WI38 (cell line): ENCODE measurements at regions not wholly inside any gene's neighbourhood (a gene's known extent, or its start where the extent isn't known, plus 50 kb on each side); places are given as distances from the start of the nearest gene placed in this dataset.

ENCODE experiments used
- H3K4me3 ChIP-seq: 2 replicates; pipeline ENCODE4 v1.5.1; 2011; ENCODE audit warnings: low read depth, mild to moderate bottlenecking, control low read depth, low read length
- TF ChIP-seq, protein P1 (sequence below): IDR thresholded peaks from 2 replicates; pipeline ENCODE4 v1.5.1; 2012; ENCODE audit warnings: low read depth, mild to moderate bottlenecking, control low read depth, low read length

GRCh38 chr12:92560713-92561542 is 141.9 kb upstream of the PLEKHG7 start:
- H3K4me3 ChIP-seq: no peak overlapping the region
- TF ChIP-seq, protein P1, sequence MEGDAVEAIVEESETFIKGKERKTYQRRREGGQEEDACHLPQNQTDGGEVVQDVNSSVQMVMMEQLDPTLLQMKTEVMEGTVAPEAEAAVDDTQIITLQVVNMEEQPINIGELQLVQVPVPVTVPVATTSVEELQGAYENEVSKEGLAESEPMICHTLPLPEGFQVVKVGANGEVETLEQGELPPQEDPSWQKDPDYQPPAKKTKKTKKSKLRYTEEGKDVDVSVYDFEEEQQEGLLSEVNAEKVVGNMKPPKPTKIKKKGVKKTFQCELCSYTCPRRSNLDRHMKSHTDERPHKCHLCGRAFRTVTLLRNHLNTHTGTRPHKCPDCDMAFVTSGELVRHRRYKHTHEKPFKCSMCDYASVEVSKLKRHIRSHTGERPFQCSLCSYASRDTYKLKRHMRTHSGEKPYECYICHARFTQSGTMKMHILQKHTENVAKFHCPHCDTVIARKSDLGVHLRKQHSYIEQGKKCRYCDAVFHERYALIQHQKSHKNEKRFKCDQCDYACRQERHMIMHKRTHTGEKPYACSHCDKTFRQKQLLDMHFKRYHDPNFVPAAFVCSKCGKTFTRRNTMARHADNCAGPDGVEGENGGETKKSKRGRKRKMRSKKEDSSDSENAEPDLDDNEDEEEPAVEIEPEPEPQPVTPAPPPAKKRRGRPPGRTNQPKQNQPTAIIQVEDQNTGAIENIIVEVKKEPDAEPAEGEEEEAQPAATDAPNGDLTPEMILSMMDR: no peak

DNA sequence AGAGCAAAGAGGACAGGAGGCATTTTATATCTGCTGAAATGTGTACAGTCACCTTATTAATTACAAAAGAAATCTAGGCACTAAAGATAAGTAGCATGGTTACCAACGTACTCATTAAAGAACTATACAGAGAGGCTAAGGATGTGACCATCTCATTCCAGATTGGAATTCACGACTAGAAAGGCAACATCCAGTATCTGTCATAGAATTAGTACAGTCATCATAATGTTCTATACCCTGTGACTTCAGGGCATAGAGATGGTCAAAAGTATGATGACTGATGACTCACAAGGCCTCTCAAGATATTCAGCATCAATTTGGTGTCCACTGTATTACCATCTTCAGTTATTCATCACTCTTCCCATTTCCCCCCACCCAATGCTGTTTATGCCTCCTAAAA is 144.0 kb upstream of the PLEKHG7 start:
- no peak overlapping the region for H3K4me3 ChIP-seq
- TF ChIP-seq, protein P1: no peak

GRCh38 chr12:92558215-92558773 is 144.5 kb upstream of the PLEKHG7 start:
- H3K4me3 ChIP-seq: no peak overlapping the region
- TF ChIP-seq, protein P1: no peak

DNA sequence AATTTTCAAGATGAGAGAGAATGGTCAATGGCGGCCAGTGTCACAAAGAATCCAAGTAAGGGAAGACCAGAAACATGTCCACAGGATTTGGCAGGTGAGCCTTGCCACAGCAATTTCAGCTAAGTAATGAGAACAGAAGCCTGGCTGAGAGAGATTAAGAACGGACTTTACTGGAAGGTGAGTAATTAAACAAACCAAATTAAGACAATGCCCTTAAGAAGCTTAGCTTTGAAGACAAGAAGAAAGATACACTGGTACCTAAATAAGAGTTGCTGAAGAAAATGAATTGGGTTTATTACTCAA is 145.4 kb upstream of the PLEKHG7 start:
- no peak overlapping the region for H3K4me3 ChIP-seq
- TF ChIP-seq, protein P1: no peak

- TF ChIP-seq, protein P1: no peak
Measured at GRCh38 chr12:92556637-92557421, 146.0 kb upstream of the PLEKHG7 start.

DNA sequence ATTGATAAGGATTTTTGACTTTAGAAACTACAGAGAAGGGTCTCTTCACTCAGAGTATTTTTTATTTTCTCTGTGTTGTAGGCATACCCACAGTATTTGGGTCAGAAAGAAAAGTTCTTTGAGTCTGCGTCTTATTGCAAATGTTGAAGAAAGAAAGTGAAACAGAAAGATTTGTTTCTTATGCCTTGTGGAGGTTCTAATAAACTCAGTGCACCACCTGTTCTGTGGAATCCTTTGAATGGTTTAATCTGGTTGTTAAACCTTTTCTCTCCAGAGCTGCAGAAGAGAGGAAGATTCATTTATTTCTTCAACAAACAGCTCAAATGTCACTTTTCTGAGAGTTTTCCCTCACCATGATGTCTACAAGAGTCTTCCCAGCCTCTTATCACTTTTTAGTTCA is 146.6 kb upstream of the PLEKHG7 start:
- H3K4me3 ChIP-seq: no peak overlapping the region
- TF ChIP-seq, protein P1: no peak

More at GRCh38 chr12:92556637-92557421, 146.0 kb upstream of the PLEKHG7 start:
- no peak overlapping the region for H3K4me3 ChIP-seq
